NCI-H2227 (cell line): ENCODE measurements at regions not wholly inside any gene's neighbourhood (a gene's known extent, or its start where the extent isn't known, plus 50 kb on each side); places are given as distances from the start of the nearest gene placed in this dataset.
A peak's percentile ranks its signal among the peaks of the same experiment; 100 is the strongest.

ENCODE experiments used
- DNase-seq: peaks from one replicate; lab custom pipeline; 2025; ENCODE audit not compliant: unreplicated experiment; lab: John Stamatoyannopoulos, UW

GRCh38 chr5:27821681-27822080, 783.3 kb upstream of the CDH9 start:
- DNase-seq = no peak

DNA sequence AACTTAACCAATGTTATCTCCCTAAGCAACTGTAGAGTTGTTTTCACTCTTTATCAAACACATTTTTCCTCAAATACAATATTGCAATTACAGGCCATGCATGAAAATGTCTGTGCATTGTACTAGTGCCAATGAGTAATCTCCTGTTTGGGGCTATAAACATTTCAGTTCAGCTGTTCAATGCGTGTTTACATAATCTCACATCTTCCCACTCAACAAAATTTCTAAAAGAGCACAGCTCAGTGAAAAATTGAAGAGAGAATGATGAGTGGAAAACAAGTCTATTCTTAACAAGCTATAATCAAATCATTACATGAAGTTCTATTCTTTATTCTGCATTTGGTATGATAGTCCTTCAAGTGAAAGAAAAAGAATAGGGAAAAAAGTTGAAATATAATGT, 780.5 kb upstream of the CDH9 start:
- DNase-seq = no peak

DNA sequence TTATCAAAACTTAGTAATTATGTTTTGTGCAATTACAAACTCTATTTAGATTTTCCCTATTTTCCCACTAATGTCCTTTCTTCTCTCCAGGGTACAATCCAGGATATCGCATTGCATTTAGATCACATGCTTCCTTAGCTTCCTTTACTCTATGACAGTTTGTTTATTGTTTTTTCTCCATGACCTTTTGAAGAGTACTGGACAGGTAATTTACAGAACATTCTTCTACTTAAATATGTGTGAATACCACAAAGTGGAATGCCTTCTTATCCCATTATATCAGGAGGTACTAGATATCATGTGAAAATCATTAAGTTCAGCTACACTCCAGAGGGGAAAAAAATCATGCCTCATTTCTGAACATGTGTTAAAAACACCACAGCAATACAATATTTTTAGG, 776.6 kb upstream of the CDH9 start:
- DNase-seq = no peak

GRCh38 chr5:27814286-27814685, 775.9 kb upstream of the CDH9 start:
- no peak for DNase-seq

DNA sequence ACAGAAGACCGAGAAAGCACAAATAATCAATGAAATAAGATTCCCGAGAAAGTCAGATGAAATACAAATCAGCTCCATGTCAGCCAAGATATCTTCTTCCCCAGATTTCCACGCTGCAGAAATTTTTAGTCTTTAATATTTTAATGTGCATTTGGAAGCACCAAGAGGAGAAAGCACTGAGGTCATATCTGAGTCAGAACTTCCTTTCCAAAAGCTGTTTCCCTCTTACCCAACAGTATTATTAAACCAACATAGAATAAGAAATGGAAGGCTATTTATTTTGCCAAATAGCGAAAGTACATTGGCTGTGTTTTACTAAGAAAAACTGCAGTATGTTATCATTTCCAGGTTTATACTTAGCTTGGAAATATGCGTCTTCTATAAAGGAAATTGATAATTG, 772.1 kb upstream of the CDH9 start:
- DNase-seq = no peak

- DNase-seq = no peak
These were observed 758.8 kb upstream of the CDH9 start for GRCh38 chr5:27797220-27797619.

- DNase-seq = no peak
These were observed 749.8 kb upstream of the CDH9 start for GRCh38 chr5:27788184-27788583.

DNA sequence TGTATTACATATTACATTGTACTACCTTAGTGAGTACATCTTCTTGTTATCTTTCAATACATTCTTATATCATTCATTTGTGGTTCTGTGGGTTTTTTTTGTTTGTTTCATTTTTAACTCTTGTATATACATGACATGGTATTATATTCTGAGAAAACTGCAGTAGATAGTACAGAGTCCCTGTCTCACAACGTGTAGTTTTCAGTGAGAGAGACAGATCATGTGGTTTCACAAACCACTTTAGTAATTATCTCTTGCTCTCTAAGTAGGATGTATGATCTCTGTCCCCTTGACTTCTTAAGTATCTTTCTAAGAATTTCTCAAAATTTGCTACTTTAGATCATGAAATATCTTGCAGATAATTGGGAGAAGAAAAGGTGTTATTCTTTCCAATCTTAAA, 745.9 kb upstream of the CDH9 start:
- no peak for DNase-seq

DNA sequence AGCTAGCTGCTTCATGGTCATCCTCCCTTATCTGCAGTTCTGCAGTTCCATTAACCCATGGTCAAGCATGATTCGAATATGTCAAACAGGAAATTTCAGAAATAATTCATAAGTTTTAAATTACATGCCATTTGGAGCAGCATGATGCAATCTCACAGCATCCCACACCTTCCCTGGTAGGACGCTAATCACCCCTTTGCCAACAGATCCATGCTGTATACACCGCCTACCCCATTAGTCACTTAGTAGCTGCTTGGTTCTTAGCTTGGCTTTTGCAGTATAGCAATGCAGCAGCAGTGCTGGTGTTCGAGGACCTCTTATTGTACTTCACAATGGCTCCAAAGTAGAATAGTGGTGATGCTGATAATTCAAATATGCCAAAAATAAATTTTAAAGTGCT, 739.7 kb upstream of the CDH9 start:
- DNase-seq = no peak

DNA sequence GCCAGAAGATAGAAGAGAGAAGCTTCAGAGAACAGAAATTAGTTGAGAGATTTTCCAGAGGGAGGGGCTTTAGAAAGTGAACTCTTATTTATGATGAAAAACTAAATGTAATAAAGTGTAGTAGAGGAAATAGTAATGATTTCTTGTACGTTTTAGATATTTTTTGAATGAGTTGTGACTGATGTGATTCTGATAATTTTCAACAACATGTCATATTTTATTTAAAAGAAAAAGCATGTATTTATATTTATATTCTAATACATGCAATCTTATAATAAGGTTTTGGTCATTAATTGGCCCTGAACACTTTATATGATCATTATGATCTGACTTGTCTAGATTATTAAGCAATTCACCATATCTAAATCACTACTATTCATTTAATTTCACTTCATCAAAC, 735.2 kb upstream of the CDH9 start:
- no peak for DNase-seq

DNA sequence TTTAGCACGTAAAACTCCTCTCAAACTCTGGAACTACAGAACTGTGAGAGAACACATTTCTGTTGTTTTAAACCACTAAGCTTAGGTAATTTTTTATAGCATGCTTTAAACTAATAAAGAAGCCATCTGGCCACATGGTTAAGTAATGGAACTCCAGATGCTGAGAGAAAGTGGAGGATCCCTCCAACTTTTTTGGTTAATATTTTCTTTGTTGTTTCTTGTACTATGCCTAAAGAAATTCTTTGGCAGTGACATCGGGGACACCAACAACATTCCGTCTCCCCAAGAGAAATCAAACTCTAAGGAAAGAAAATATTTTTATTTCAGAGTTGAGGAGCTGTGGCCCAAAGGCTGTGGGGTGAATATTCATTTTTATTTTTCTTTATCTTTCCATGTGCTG, 734.8 kb upstream of the CDH9 start:
- DNase-seq = no peak

- DNase-seq = no peak
These were observed 731.5 kb upstream of the CDH9 start for GRCh38 chr5:27769748-27770402.

DNA sequence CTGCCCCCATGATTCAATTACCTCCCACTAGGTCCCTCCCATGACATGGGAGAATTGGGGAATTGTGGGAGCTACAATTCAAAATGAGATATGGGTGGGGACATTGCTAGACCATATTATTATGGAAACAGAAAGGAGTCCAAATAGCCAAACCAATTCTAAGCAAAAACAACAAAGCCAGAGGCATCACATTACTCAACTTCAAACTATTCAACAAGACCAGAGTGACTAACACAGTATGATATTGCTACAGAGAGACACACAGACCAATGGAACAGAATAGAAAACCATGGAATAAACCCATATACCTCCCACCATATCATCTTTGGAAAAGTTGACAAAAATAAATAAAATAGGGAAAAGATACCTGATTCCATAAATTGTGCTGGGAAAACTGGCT, 710.5 kb upstream of the CDH9 start:
- no peak for DNase-seq

- DNase-seq = peak; percentile 6
These were observed 705.1 kb upstream of the CDH9 start for GRCh38 chr5:27743383-27743979.

DNA sequence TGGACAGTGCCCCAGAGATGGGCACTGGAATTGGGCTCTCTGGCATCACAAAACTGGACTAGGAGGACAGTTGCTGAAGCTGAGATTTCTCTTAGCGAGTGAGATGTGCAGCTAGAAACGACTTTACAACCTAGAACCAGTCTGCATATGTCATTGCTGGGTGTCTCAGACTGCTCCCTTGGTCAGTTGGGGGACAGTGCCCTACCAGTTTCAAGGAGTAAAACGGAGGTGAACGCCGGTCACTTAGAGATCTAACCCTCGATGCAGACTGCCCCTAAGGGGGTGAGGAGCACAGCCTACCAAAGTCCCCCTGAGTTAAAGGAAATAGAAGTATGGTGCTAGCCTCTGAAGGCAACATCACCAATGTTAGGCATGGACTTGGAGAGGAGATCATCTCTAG, 704.4 kb upstream of the CDH9 start:
- DNase-seq = no peak

- no peak for DNase-seq
These were observed 696.5 kb upstream of the CDH9 start for GRCh38 chr5:27734838-27735237.

GRCh38 chr5:27733237-27733636, 694.9 kb upstream of the CDH9 start:
- no peak for DNase-seq

- DNase-seq = no peak
These were observed 688.9 kb upstream of the CDH9 start for GRCh38 chr5:27727254-27727653.

GRCh38 chr5:27722337-27722736, 684.0 kb upstream of the CDH9 start:
- no peak for DNase-seq

DNA sequence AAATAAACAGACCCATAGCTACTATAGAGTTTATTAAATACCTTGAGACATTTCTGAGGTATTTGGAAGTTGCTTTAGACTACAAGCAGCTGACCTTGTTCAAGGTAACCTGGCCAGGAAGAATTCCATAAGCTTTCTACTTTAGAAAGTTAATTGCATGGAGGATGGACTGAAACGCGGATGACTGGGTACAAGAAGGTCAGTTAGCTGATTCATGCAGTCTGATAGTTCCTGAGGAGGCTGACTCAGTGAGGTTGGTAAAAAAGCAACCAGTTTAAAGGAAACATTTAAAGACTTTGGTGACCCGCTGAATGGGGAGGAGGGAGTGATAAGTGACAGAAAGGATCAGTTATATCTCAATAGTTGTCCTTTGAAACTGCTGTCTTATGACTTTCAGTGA, 670.1 kb upstream of the CDH9 start:
- no peak for DNase-seq

- DNase-seq = no peak
These were observed 668.4 kb upstream of the CDH9 start for GRCh38 chr5:27706832-27707231.

GRCh38 chr5:27705661-27706060, 667.3 kb upstream of the CDH9 start:
- DNase-seq = no peak
